ENCODE measurements at regions not wholly inside any gene's neighbourhood (a gene's known extent, or its start where the extent isn't known, plus 50 kb on each side); places are given as distances from the start of the nearest gene placed in this dataset.

GRCh38 chr21:19013916-19014315 lies 610.3 kb upstream of the TMPRSS15 start:
- no peak overlapping the region for H3K4me3 ChIP-seq (ENCODE audit: insufficient read length, low read depth)
- H3K27me3 ChIP-seq (ENCODE audit: insufficient read depth, insufficient read length) = no peaks in the 10 kb centered on the region
- TF ChIP-seq SUZ12 (IDR thresholded peaks at IDR 0.05; ENCODE audit: extremely low read depth, insufficient read depth, insufficient read length) (no peak), ZNF274 (IDR thresholded peaks at IDR 0.05; ENCODE audit: low read depth, low read length) (no peak), YY1 (IDR thresholded peaks at IDR 0.05; ENCODE audit: insufficient read depth, insufficient read length) (no peak)
- H3K36me3 ChIP-seq (ENCODE audit: insufficient read depth, insufficient read length, low read length) = no peaks in the 10 kb centered on the region
- DNase-seq (ENCODE audit: low read depth, low spot score) = no peak
- H3K9me3 ChIP-seq (ENCODE audit: insufficient read depth, low read length) = no peaks in the 10 kb centered on the region
- no peaks in the 10 kb centered on the region for H3K4me1 ChIP-seq (ENCODE audit: insufficient read depth, insufficient read length)
- no peak overlapping the region for H3K9ac ChIP-seq (ENCODE audit: insufficient read length, low read depth)

GRCh38 chr21:19018529-19018928 lies 614.9 kb upstream of the TMPRSS15 start:
- H3K27me3 ChIP-seq (ENCODE audit: insufficient read depth, insufficient read length) = no peaks in the 10 kb centered on the region
- no peak for DNase-seq (ENCODE audit: low read depth, low spot score)
- no peaks in the 10 kb centered on the region for H3K36me3 ChIP-seq (ENCODE audit: insufficient read depth, insufficient read length, low read length)
- H3K4me1 ChIP-seq (ENCODE audit: insufficient read depth, insufficient read length) = no peaks in the 10 kb centered on the region
- no peak overlapping the region for H3K4me3 ChIP-seq (ENCODE audit: insufficient read length, low read depth)
- no peaks in the 10 kb centered on the region for H3K9me3 ChIP-seq (ENCODE audit: insufficient read depth, low read length)
- H3K9ac ChIP-seq (ENCODE audit: insufficient read length, low read depth) = no peak overlapping the region
- no peak for TF ChIP-seq ZNF274 (IDR thresholded peaks at IDR 0.05; ENCODE audit: low read depth, low read length)
- TF ChIP-seq YY1 (IDR thresholded peaks at IDR 0.05; ENCODE audit: insufficient read depth, insufficient read length) = no peak
- no peak for TF ChIP-seq SUZ12 (IDR thresholded peaks at IDR 0.05; ENCODE audit: extremely low read depth, insufficient read depth, insufficient read length)

- Histone ChIP-seq H3K36me3 (ENCODE audit: insufficient read depth, insufficient read length, low read length) (no peaks in the 10 kb centered on the region), H3K4me3 (ENCODE audit: insufficient read length, low read depth) (no peak overlapping the region), H3K9me3 (ENCODE audit: insufficient read depth, low read length) (no peaks in the 10 kb centered on the region), H3K9ac (ENCODE audit: insufficient read length, low read depth) (no peak overlapping the region), H3K27me3 (ENCODE audit: insufficient read depth, insufficient read length) (no peaks in the 10 kb centered on the region), H3K4me1 (ENCODE audit: insufficient read depth, insufficient read length) (no peaks in the 10 kb centered on the region)
- no peak for TF ChIP-seq SUZ12 (IDR thresholded peaks at IDR 0.05; ENCODE audit: extremely low read depth, insufficient read depth, insufficient read length)
- TF ChIP-seq ZNF274 (IDR thresholded peaks at IDR 0.05; ENCODE audit: low read depth, low read length) = no peak
- TF ChIP-seq YY1 (IDR thresholded peaks at IDR 0.05; ENCODE audit: insufficient read depth, insufficient read length) = no peak
- no peak for DNase-seq (ENCODE audit: low read depth, low spot score)
Measured at GRCh38 chr21:19022978-19023377, 619.4 kb upstream of the TMPRSS15 start.

- no peaks in the 10 kb centered on the region for H3K36me3 ChIP-seq (ENCODE audit: insufficient read depth, insufficient read length, low read length)
- H3K4me1 ChIP-seq (ENCODE audit: insufficient read depth, insufficient read length) = no peaks in the 10 kb centered on the region
- H3K9ac ChIP-seq (ENCODE audit: insufficient read length, low read depth) = no peak overlapping the region
- no peak overlapping the region for H3K4me3 ChIP-seq (ENCODE audit: insufficient read length, low read depth)
- TF ChIP-seq YY1 (IDR thresholded peaks at IDR 0.05; ENCODE audit: insufficient read depth, insufficient read length) = no peak
- TF ChIP-seq ZNF274 (IDR thresholded peaks at IDR 0.05; ENCODE audit: low read depth, low read length) = no peak
- no peak for TF ChIP-seq SUZ12 (IDR thresholded peaks at IDR 0.05; ENCODE audit: extremely low read depth, insufficient read depth, insufficient read length)
- H3K27me3 ChIP-seq (ENCODE audit: insufficient read depth, insufficient read length) = no peaks in the 10 kb centered on the region
- no peak for DNase-seq (ENCODE audit: low read depth, low spot score)
- H3K9me3 ChIP-seq (ENCODE audit: insufficient read depth, low read length) = no peaks in the 10 kb centered on the region
Measured at GRCh38 chr21:19026911-19027310, 623.3 kb upstream of the TMPRSS15 start.

DNA sequence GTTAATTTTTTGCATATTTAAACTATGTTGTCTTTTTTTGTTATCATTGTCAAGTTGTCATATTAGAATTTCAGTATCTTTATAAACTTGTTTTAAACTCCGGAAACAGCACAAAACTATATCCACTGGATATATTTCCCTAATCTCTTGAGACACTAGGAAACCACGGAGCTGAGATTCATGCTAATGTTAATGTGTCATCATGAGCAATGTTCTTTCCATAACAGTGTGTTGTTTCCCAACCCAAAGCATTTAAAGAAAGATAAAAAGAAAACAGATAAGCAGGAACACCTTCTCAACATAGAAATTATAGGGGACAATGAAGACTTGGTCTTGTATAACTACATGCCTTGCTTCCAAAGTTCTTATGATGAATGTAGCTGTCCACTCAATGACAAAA lies 626.2 kb upstream of the TMPRSS15 start:
- Histone ChIP-seq H3K4me3 (ENCODE audit: insufficient read length, low read depth) (no peak overlapping the region), H3K27me3 (ENCODE audit: insufficient read depth, insufficient read length) (no peaks in the 10 kb centered on the region), H3K9ac (ENCODE audit: insufficient read length, low read depth) (no peak overlapping the region), H3K4me1 (ENCODE audit: insufficient read depth, insufficient read length) (no peaks in the 10 kb centered on the region), H3K36me3 (ENCODE audit: insufficient read depth, insufficient read length, low read length) (no peaks in the 10 kb centered on the region), H3K9me3 (ENCODE audit: insufficient read depth, low read length) (no peaks in the 10 kb centered on the region)
- DNase-seq (ENCODE audit: low read depth, low spot score) = no peak
- TF ChIP-seq YY1 (IDR thresholded peaks at IDR 0.05; ENCODE audit: insufficient read depth, insufficient read length) (no peak), ZNF274 (IDR thresholded peaks at IDR 0.05; ENCODE audit: low read depth, low read length) (no peak), SUZ12 (IDR thresholded peaks at IDR 0.05; ENCODE audit: extremely low read depth, insufficient read depth, insufficient read length) (no peak)

DNA sequence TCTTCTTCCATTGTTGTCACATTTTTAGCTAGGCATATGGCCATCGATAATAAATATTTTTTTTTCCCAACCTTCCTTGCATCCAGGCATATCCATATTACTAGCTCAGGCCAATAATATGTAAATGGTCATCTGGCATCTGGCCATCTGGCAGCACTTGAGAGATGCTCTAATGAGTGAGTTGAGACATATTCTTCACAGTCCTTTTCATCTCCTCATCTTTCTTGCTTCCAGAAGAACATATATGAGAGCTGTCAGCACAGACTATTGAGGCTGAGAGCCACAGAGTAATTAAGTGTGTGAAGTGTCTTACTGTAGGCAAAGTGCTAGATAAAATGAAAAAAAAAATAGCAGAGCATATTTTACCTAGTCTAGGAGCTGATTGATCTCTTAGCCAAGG lies 628.4 kb upstream of the TMPRSS15 start:
- Histone ChIP-seq H3K9me3 (ENCODE audit: insufficient read depth, low read length) (no peaks in the 10 kb centered on the region), H3K4me3 (ENCODE audit: insufficient read length, low read depth) (no peak overlapping the region), H3K27me3 (ENCODE audit: insufficient read depth, insufficient read length) (no peaks in the 10 kb centered on the region), H3K4me1 (ENCODE audit: insufficient read depth, insufficient read length) (no peaks in the 10 kb centered on the region), H3K9ac (ENCODE audit: insufficient read length, low read depth) (no peak overlapping the region), H3K36me3 (ENCODE audit: insufficient read depth, insufficient read length, low read length) (no peaks in the 10 kb centered on the region)
- no peak for DNase-seq (ENCODE audit: low read depth, low spot score)
- TF ChIP-seq ZNF274 (IDR thresholded peaks at IDR 0.05; ENCODE audit: low read depth, low read length) (no peak), YY1 (IDR thresholded peaks at IDR 0.05; ENCODE audit: insufficient read depth, insufficient read length) (no peak), SUZ12 (IDR thresholded peaks at IDR 0.05; ENCODE audit: extremely low read depth, insufficient read depth, insufficient read length) (no peak)

DNA sequence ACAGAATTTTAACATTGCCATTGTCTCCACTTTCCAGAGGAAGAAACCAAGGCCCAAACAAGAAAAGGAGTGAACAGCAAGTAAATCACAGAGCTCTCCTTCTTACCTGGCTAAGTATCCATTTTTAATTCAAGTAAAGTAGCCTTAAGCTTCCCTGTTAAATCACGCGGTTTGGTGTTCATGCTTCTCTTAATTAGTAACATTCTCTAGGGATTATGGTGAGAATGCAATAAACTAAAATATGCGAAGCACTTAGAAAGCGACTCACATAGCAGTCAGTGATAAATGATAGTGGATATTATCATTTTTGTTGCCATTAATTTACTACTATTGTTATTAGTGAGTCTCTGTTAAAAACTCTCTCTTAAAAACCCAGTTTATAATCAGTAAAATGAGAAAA lies 630.5 kb upstream of the TMPRSS15 start:
- H3K4me1 ChIP-seq (ENCODE audit: insufficient read depth, insufficient read length) = no peaks in the 10 kb centered on the region
- H3K9me3 ChIP-seq (ENCODE audit: insufficient read depth, low read length) = no peaks in the 10 kb centered on the region
- DNase-seq (ENCODE audit: low read depth, low spot score) = no peak
- no peaks in the 10 kb centered on the region for H3K27me3 ChIP-seq (ENCODE audit: insufficient read depth, insufficient read length)
- no peak overlapping the region for H3K9ac ChIP-seq (ENCODE audit: insufficient read length, low read depth)
- H3K36me3 ChIP-seq (ENCODE audit: insufficient read depth, insufficient read length, low read length) = no peaks in the 10 kb centered on the region
- no peak overlapping the region for H3K4me3 ChIP-seq (ENCODE audit: insufficient read length, low read depth)
- no peak for TF ChIP-seq ZNF274 (IDR thresholded peaks at IDR 0.05; ENCODE audit: low read depth, low read length)
- TF ChIP-seq SUZ12 (IDR thresholded peaks at IDR 0.05; ENCODE audit: extremely low read depth, insufficient read depth, insufficient read length) = no peak
- no peak for TF ChIP-seq YY1 (IDR thresholded peaks at IDR 0.05; ENCODE audit: insufficient read depth, insufficient read length)

Measured in NT2/D1 (cell line).